HG03066 (cell line): ENCODE measurements at regions not wholly inside any gene's neighbourhood (a gene's known extent, or its start where the extent isn't known, plus 50 kb on each side); places are given as distances from the start of the nearest gene placed in this dataset.

ENCODE experiments used
- ATAC-seq: cut with Tn5 transposase; IDR thresholded peaks from one replicate; pipeline ENCODE4 v1.9.1; 2021; ENCODE audit warnings: low read depth; ENCODE audit not compliant: unreplicated experiment

DNA sequence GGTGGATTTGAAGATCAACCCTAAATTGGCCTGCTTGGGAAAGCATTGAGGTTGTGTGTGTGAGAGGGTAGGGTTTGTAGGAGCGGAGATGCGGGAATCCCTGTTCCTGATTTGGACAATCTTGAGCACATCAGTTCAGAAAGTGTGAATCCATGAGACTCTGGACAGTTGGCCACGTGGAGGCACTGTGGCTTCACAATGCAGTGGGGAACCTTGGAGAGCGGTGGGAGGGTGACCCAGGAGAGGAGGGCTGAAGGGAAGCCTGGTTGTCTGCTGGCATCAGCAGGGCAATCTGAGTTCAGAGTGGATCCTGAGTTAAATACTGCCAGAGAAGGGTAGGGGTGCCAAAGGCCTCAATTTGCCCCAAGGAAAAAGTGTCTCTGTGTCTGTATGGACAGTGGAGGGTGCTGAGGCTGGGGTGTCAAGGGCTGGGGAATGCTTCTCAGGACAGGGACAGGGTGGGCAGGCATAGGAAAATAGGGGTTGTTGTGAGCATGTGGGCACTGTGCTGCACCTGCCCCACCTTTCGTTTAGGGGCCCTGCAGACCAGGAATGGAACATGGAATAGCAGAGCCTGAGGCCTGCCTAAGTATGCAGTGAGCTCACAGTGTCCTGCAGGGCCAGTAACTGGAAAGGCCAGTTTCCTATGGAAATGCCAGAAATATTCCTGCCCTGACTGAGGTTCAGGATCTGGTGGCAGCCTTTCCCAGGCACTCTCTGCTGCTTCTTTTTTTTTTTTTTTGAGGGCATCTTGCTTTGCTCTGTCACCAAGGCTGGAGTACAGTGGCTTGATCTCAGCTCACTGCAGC lies 162.9 kb upstream of the PRSS58 start:
- no peak for ATAC-seq

DNA sequence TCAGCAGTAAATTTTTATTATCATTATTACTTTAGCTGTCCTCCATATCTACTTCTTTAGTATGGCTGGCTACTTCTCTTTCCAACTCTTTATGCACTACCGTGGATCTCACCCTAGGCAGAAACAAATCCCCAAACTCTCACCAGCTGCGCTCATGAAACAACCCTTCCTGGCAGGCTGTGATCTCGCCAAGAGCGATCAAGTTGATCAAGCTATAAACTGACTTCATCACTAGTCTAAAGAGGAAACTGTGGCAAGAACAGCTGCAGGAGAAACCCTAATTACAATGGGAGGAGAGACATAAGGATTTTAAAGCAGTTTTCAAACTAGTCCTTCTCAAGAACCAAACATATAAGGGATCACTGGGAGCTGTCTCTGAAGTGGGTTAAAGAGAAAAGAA lies 160.5 kb upstream of the PRSS58 start:
- ATAC-seq, result no peak

DNA sequence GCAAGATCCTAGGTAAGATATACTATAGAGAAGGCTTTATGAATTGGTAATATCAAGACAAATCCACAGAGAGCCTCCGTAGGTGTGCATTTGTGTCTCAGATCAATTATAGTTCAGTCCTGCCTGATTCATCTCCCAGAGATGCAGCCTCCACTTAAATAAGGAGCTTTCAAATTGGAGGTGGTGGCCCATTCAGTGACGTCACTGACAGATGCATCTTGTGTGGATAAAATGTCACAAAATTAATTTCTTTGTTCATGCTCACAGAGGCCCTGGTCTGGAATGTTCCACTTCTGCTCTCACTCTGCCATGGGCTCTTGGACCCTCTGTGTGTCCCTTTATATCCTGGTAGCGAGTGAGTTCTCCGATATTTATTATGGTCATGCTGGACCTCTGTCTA lies 157.1 kb upstream of the PRSS58 start:
- ATAC-seq, result no peak

DNA sequence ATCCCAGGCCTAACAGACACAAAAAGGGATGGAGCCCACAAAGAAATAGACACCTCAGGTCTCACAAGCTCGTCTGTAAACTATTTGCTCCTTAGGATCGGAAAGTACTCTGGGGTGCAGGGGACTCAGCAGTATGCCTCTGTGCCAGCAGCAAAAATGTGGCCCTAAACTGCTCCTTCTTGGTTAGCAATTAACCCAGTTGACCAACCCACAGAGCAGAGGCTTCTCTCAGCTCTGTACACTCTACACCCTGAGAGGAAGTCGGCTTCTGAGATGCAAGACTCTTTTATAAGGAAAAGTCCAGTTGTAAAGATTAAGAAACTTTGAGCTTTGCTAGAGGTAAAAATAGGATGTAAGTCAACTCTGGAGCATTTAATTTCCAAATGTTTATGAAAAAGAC lies 156.3 kb upstream of the PRSS58 start:
- ATAC-seq, result no peak

DNA sequence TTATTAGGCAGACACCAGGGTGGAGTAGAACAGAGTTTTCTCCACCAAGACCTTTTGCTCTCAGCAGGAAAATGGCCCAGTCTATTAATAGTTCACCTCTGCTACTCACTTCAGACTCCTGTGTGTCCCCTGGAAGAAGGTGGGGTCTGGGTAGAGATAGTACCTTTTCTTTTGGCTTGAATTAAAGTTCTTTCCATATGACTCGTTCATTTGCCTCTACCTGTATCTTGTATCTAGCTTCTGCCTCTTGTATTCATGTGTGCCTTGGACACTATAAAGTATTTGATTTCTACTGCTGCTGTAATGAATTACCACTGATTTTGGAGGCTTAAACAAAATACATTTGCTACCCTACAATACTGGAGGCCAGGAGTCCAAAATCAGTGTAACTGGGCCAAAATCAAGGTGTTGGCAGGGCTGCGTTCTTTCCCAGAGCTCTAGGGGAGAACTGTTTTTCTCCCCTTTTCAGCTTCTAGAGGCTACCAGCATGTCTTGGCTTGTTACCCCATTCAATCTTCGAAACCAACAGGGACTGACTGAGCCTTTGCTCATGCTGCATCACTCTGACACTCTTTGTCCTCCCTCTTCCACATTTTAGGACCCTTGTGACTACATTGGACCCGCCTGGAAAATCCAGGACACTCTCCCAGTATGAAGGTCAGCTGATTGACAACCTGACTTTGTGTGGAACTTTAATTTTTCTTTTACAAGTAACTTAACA lies 155.6 kb upstream of the PRSS58 start:
- no peak for ATAC-seq

DNA sequence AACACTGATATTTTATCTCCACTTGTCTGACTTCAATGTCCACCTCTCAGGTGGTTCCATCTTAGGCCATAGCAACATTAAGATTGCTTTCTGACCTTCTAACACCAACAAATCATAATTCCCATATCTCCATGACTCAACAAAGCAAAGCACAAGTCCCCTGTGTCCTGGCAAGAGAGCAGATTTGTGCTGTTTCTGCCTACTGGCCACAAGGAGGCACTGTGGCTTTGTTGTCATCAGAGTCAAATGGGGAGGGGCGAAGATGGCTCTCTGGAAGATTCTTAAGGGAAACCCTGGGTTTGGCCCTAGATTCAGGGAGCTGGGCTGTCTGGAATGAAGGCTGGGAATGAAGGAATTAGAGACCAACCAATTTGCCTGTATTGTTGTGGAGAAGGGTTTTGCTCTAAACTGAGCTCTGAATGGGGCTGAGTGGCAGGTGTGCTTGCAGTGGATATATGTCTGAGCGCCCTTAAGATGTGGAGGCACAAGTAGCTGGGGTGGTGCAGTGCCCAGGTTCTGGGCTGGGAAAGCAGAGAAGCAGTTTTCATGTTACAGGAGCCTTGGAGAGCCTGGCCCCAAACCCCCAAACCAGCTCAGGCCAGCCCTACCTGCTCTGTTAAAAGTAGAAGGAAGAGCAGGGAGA lies 154.8 kb upstream of the PRSS58 start:
- no peak for ATAC-seq

DNA sequence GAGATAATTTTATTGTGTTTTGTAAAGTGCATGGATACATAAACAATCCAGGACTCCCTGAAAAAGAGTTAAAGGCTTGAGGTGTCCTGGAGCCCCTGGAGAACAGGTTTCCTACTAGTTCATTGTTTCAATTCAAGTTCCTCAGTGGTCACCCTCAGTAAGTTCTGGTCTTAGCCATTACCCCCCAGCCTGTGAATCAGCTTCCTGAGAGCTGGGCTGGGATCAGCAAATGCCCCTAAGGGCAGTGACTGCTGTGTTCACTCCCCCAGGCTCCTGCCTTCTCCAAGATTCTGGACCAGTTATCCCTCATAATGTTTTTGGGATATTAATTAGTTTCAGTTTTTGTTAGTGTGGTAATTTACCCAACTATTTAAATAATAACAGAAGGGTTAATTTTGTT lies 151.6 kb upstream of the PRSS58 start:
- ATAC-seq, result no peak

DNA sequence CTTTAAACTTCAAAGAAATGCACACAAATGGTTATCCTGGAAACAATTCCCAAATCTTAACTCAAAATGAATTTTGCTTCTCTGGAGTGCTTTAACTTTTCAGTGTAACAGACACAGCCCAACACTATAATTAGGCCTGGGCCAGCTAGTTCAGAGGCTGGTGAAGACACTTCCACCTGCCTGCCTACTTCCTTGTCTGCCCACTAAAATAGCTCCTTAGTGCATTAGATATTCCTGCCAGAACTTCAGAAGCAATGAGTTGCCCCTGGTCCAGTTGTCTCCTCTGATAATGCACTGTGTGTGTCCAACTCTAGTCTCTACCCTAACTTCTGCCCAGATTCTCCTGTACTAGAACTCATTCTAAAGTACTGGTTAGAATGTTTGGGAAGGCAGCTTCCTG lies 150.9 kb upstream of the PRSS58 start:
- ATAC-seq, result no peak

DNA sequence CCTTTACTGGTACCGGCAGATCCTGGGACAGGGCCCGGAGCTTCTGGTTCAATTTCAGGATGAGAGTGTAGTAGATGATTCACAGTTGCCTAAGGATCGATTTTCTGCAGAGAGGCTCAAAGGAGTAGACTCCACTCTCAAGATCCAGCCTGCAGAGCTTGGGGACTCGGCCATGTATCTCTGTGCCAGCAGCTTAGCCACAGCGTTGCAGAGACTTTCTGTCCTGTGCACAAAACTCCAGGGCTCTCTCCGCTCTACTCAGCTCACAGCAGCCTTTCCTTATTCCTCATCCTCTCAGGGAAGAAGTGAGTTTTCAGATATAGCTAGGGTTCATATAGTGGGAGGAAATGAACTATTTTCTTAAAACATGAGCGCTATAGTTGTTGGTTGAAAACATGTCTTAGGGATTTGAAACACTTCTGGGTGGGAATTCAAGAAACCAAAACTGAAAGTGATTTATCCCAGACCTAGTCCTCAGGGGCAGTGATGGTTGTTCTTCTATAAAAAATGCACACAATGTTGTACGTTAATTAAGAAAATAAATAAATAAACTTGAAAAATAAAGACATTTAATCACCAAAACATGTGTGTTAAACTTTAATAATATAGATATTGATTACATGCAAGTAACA lies 150.2 kb upstream of the PRSS58 start:
- ATAC-seq, result no peak

DNA sequence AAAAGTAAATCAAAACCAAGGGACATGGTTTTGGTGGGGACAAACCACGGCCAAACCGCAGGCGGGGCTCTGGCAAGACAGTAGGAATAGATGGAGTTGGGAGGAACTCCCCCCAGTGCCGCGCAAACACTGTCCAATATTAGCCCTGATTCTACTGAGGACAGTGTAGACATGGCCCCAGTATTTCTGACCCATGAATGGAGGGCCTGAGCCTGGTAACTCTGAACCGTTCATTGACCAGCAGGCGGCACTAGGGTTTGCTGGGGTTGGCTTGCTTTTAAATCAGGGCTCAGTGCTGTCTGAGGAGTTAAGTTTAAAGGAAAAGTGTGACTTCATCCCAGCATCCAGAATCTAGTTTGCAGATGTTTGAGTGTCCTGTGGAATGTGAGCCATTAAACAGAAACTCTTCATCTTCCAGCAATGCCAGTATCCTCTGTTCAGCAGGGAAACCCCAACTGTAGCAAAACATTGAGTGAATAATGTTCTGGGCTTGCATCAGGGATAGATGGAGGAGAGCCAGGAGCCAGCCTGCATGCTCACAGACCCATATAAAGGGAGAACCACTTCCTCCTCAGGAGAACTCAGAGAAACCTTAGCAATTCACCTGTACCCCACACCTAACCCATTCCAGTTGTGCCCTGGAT lies 147.4 kb upstream of the PRSS58 start:
- ATAC-seq, result no peak

DNA sequence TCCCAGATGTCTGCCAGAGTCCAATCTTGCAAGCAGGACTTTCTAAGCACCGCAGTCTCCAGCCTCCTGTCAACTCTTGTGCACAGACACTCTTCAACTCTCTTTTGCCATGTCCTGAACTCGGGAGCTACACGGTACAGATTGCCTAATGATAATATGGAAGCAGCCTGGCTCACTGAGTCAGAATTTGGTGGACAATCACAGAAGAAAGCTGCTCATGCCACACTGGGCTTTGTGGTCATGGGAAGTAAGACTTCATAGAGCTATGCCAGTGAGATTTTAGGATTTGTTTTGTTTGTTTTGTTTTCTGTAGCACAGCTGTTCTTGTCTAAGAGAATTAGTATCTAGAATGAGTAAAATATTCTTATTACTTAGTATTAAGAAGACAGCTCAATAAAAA lies 144.1 kb upstream of the PRSS58 start:
- no peak for ATAC-seq

DNA sequence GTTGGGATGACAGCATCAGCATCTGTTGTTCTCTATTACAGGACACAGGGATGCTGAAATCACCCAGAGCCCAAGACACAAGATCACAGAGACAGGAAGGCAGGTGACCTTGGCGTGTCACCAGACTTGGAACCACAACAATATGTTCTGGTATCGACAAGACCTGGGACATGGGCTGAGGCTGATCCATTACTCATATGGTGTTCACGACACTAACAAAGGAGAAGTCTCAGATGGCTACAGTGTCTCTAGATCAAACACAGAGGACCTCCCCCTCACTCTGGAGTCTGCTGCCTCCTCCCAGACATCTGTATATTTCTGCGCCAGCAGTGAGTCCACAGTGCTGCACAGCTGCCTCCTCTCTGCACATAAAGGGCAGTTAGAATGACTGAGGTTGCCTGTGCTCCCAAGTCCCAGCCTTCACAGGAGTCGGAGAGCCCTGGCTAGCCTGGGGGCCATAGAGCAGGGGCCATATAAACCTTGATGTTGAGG lies 142.2 kb upstream of the PRSS58 start:
- ATAC-seq, result no peak

DNA sequence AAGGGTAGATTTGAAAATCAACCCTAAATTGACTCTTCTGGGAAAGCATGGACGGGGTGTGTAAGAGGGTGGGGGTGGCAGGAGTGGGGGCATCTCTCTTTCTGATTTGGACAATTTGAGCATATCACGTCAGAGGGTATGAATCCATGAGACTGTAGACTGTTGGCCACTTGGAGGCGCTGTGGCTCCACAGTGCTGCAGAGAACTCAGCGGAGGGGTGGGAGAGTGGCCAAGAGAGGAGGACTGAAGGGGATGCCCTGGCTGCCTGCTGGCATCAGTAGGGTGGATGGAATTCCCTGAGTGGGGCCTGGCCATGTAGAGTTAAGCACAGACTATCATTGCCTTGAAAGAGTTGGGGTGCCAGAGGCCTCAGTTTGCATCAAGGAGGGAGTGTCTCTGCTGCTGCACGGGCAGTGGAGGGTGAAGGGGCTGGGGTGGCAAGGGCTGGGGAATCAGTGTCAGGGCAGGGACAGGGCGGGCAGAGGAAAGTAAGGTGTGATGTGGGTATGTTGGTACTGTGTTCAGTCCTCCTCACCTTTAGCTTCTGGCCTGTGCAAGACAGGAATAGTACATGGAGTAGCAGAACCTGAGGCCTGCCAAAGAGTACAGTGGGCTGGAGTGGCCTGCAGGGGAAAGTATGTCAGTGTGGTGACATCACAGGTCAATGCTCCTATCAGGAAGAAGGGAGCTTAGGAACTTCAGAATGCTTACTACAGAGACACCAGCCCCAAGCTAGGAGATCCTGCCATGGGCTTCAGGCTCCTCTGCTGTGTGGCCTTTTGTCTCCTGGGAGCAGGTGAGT lies 133.5 kb upstream of the PRSS58 start:
- ATAC-seq, result no peak

DNA sequence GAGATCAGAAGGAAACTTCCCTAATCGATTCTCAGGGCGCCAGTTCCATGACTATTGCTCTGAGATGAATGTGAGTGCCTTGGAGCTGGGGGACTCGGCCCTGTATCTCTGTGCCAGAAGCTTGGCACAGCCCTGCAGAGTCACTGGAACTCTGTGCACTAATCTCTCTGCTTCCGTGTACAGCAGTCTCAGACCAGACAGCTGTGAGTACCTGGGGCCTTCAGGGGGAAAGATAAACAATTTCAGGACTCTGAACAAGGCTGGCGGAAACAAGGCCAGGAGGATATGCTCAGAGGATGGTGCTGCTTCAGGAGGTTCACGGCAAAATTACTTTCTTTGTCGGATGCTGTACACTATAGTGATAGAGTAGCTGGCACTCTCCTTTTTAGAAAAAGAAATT lies 131.7 kb upstream of the PRSS58 start:
- ATAC-seq, result no peak

DNA sequence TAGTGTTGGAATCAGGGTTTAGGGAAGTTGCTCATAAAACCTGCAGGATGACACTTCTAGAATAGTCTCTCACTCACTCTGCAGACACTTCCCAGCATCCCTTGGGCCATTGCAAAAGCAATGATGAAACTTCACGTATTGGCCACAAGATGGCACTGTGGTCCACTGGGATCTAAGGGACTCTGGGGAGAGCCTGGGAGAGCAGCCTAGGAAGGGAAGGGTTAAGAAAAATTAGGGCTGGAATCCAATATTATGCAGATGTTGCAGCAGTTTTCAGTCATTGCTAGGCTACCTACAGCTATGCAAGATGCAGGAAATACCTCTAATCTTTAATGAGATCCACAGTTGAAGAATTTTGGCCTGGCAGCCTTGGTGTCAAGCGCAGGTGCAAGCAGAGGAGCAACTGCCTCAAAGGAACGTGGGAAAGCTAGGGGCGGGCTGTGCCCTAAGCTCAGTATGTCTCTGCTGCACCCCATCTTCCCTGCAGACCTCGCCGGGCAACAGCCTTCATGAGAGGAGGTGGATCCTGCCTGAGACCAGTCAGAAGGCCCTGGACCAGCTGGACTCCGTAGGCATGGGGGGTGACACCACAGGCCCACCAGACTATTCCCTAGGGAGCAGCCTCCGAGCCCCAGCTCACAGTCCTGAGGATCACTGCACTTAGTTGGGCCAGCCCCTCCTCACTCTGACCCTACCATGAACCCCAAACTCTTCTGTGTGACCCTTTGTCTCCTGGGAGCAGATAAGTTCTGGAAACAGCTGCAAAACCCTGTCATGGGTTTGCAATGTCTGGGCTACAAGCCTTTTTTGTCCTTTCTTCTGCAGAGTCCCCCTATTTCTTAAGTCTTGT lies 127.9 kb upstream of the PRSS58 start:
- ATAC-seq, result no peak

DNA sequence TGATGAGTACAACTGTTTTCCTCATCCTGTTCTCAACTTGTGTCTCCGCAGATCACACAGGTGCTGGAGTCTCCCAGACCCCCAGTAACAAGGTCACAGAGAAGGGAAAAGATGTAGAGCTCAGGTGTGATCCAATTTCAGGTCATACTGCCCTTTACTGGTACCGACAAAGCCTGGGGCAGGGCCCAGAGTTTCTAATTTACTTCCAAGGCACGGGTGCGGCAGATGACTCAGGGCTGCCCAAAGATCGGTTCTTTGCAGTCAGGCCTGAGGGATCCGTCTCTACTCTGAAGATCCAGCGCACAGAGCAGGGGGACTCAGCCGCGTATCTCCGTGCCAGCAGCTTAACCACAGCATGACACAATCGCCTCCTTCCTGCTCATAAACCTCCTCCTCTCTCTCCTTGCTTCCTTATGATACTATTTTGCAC lies 126.7 kb upstream of the PRSS58 start:
- ATAC-seq, result no peak

DNA sequence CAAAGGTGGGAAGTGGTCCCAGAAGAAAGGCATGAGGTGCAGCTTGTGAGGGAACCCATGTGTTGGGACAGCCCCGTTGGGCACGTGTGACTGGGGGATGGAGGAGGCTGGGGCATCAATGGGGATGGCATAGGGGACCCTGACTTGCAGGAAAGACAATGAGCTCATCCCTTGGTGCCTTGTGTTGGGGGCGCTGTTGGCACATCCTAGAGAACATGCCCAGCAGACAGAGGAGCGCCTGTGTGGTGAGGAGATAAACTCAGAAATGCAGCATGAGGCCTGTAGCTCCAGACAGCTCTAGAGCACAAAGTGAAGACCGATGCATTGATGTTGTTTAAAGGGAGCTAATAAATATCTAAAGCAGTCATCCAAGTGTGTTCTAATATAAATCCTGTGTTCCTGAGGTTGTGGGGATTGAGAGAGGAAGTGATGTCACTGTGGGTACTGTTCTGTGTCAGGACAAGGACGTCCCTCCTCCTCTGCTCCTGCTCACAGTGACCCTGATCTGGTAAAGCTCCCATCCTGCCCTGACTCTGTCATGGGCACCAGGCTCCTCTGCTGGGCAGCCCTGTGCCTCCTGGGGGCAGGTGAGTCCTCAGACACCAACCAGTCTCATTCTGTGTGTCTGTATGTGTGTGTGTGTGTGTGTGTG lies 126.1 kb upstream of the PRSS58 start:
- ATAC-seq, result no peak

DNA sequence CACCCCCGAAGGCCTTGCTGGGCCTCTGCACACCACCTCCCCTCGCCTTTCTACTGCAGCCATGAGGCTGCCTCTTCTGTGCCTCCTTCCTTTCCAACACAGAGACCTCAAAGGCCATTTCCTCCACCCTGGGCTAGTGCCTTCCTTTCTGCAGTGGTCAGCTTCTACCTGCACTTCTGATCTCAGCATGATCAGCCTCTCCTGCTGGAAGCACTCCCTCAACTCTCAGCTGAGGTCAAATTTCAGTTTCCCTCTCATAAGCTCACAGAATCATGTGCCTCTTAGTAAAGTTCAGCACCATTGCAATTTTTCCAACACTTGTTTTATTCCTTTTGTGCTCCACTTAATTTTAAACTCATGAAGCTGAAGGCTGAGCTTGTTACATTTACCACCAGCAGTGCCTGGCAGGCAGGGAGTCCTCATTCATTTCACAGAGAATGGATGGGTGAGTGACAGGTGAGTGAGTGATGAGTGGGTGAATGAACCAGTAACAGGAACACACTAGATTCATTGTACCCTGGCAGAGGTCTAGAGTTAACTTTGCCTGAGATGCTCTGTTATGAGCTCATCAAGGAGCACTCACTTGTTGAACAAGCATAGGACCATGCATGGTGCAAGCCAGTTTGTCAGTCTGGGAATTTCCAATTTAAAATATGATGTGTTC lies 124.0 kb upstream of the PRSS58 start:
- no peak for ATAC-seq
